H1 (cell line): ENCODE measurements at regions not wholly inside any gene's neighbourhood (a gene's known extent, or its start where the extent isn't known, plus 50 kb on each side); places are given as distances from the start of the nearest gene placed in this dataset.

ENCODE experiments used
- CTCF ChIA-PET: fragments of 300-600 bp; sonication (Branson Sonifier 250); formaldehyde crosslinking; loops from one replicate; lab custom pipeline; 2021; ENCODE audit not compliant: partially characterized antibody; lab: Charles Lee
- POLR2A ChIA-PET: fragments of 300-600 bp; sonication (Branson Sonifier 250); formaldehyde crosslinking; loops from one replicate; lab custom pipeline; 2021; ENCODE audit warnings: inconsistent platforms; ENCODE audit not compliant: partially characterized antibody; lab: Charles Lee
- DNase-seq, 2 experiments: peaks; one replicate each; pipeline versions ENCODE4 v3.0.0 to v3.0.0-alpha.2; 2010 to 2022; ENCODE audit warnings: low spot score in 2 of 2, low read depth in 1 of 2, mixed read lengths in 1 of 2
- FAIRE-seq: peaks from 2 replicates; lab custom pipeline; 2011; peaks lifted over from hg19 to GRCh38; lab: Jason Lieb, UNC
- H2AFZ ChIP-seq: 2 replicates; pipeline ENCODE4 v1.8.1; 2012; ENCODE audit warnings: low read length, inconsistent platforms
- H2AK5ac ChIP-seq: 2 replicates; pipeline ENCODE4 v1.6.1; 2013; ENCODE audit warnings: low read depth, low read length
- H2BK120ac ChIP-seq: replicated peaks from 2 replicates; pipeline ENCODE3; 2013; ENCODE audit warnings: low read depth, low read length, inconsistent platforms
- H2BK12ac ChIP-seq: 2 replicates; pipeline ENCODE4 v1.6.1; 2013; ENCODE audit warnings: low read depth, low read length
- H2BK15ac ChIP-seq: 2 replicates; pipeline ENCODE4 v1.6.1; 2013; ENCODE audit warnings: low read length
- H2BK20ac ChIP-seq: 2 replicates; pipeline ENCODE4 v1.6.1; 2013; ENCODE audit warnings: low read length
- H2BK5ac ChIP-seq: 2 replicates; pipeline ENCODE4 v1.6.1; 2013; ENCODE audit warnings: low read depth, low read length
- H3K14ac ChIP-seq: 2 replicates; pipeline ENCODE4 v1.6.1; 2013; ENCODE audit warnings: inconsistent platforms; ENCODE audit not compliant: insufficient read length
- H3K18ac ChIP-seq: 2 replicates; pipeline ENCODE4 v1.6.1; 2013; ENCODE audit warnings: low read length; ENCODE audit errors: extremely low read depth
- H3K23ac ChIP-seq: 2 replicates; pipeline ENCODE4 v1.6.1; 2013; ENCODE audit warnings: inconsistent platforms; ENCODE audit not compliant: insufficient read length
- H3K23me2 ChIP-seq: 2 replicates; pipeline ENCODE4 v1.6.1; 2013; ENCODE audit warnings: low read depth, low read length
- H3K27ac ChIP-seq: 2 replicates; pipeline ENCODE4 v1.6.1; 2011; ENCODE audit warnings: low read depth, low read length, inconsistent platforms
- H3K27me3 ChIP-seq, 4 experiments: replicated peaks in 1 of 4; 1 replicate in 1 of 4; 2 replicates in 3 of 4; pipeline versions ENCODE4 v1.6.1 to v1.8.1; 2011 to 2013; ENCODE audit warnings: low read length in 3 of 4, mild to moderate bottlenecking in 3 of 4, inconsistent platforms in 2 of 4, mixed read lengths in 2 of 4, moderate library complexity in 1 of 4; ENCODE audit not compliant: control insufficient read depth in 3 of 4, insufficient read depth in 3 of 4; ENCODE audit errors: extremely low read depth in 1 of 4
- H3K36me3 ChIP-seq, 4 experiments: 2 replicates each; pipeline versions ENCODE4 v1.6.1 to v1.8.1; 2011 to 2013; ENCODE audit warnings: mild to moderate bottlenecking in 4 of 4, low read length in 3 of 4, moderate library complexity in 2 of 4, control low read depth in 1 of 4, inconsistent platforms in 1 of 4; ENCODE audit not compliant: insufficient read depth in 4 of 4, control insufficient read depth in 2 of 4
- H3K4ac ChIP-seq: replicated peaks from 2 replicates; pipeline ENCODE3; 2013; ENCODE audit warnings: low read length, low read depth, mixed read lengths, inconsistent platforms; ENCODE audit not compliant: insufficient read length
- H3K4me1 ChIP-seq, 4 experiments: replicated peaks in 1 of 4; 1 replicate in 1 of 4; 2 replicates in 3 of 4; pipeline versions ENCODE4 v1.6.1 to v1.8.1; 2011 to 2013; ENCODE audit warnings: low read length in 3 of 4, inconsistent platforms in 2 of 4, mixed read lengths in 1 of 4; ENCODE audit not compliant: insufficient read depth in 4 of 4, control insufficient read depth in 3 of 4
- H3K4me2 ChIP-seq, 2 experiments: 2 replicates each; pipeline versions ENCODE4 v1.6.1 to v1.8.1; 2011 to 2013; ENCODE audit warnings: low read depth in 2 of 2, low read length in 2 of 2, control low read depth in 1 of 2, inconsistent platforms in 1 of 2, mild to moderate bottlenecking in 1 of 2; ENCODE audit not compliant: insufficient read depth in 1 of 2
- H3K4me3 ChIP-seq, 4 experiments: fragments of 200-600, 300-600 bp in 1 of 4; sonication (generic), shearing (Covaris generic), sonication (Bioruptor Twin) in 1 of 4; 2 replicates each; pipeline versions ENCODE4 v1.5.1 to v1.8.1; 2011 to 2016; ENCODE audit warnings: low read length in 4 of 4, low read depth in 3 of 4, control low read depth in 2 of 4, inconsistent platforms in 2 of 4, mild to moderate bottlenecking in 2 of 4, mixed read lengths in 1 of 4, moderate library complexity in 1 of 4; ENCODE audit not compliant: insufficient read depth in 2 of 4; ENCODE audit errors: extremely low read depth in 1 of 4
- H3K56ac ChIP-seq: replicated peaks from 2 replicates; pipeline ENCODE3; 2013; ENCODE audit warnings: low read depth, mild to moderate bottlenecking, mixed read lengths, low read length, inconsistent platforms; ENCODE audit not compliant: insufficient read length
- H3K79me1 ChIP-seq: 2 replicates; pipeline ENCODE4 v1.6.1; 2013; ENCODE audit warnings: low read depth, low read length, control low read depth
- H3K79me2 ChIP-seq, 2 experiments: 2 replicates each; pipeline versions ENCODE4 v1.6.1 to v1.8.1; 2012 to 2013; ENCODE audit warnings: low read length in 2 of 2, mild to moderate bottlenecking in 2 of 2, inconsistent platforms in 1 of 2; ENCODE audit not compliant: insufficient read depth in 2 of 2, control insufficient read depth in 1 of 2
- H3K9ac ChIP-seq, 4 experiments: replicated peaks in 1 of 4; 1 replicate in 1 of 4; 2 replicates in 3 of 4; pipeline versions ENCODE4 v1.6.1 to v1.8.1; 2011 to 2013; ENCODE audit warnings: low read depth in 3 of 4, low read length in 3 of 4, control low read depth in 2 of 4, mild to moderate bottlenecking in 2 of 4, moderate library complexity in 2 of 4, inconsistent platforms in 1 of 4; ENCODE audit errors: extremely low read depth in 1 of 4
- H3K9me3 ChIP-seq, 2 experiments: 2 replicates each; pipeline versions ENCODE4 v1.6.1 to v1.8.1; 2012 to 2013; ENCODE audit warnings: mild to moderate bottlenecking in 2 of 2, moderate library complexity in 2 of 2, control low read depth in 1 of 2, inconsistent platforms in 1 of 2, low read depth in 1 of 2, low read length in 1 of 2, mixed read lengths in 1 of 2; ENCODE audit not compliant: insufficient read depth in 2 of 2
- H4K20me1 ChIP-seq, 2 experiments: replicated peaks in 1 of 2; 2 replicates each; pipeline versions ENCODE3 to v1.8.1; 2011 to 2013; ENCODE audit warnings: inconsistent platforms in 2 of 2, low read length in 2 of 2, mild to moderate bottlenecking in 1 of 2; ENCODE audit not compliant: insufficient read depth in 2 of 2, control insufficient read depth in 1 of 2
- H4K5ac ChIP-seq: 2 replicates; pipeline ENCODE4 v1.6.1; 2013; ENCODE audit warnings: low read length, low read depth, mixed read lengths, inconsistent platforms; ENCODE audit not compliant: insufficient read length
- H4K8ac ChIP-seq: 2 replicates; pipeline ENCODE4 v1.8.0; 2013; ENCODE audit warnings: mild to moderate bottlenecking, moderate library complexity, low read length, inconsistent platforms; ENCODE audit not compliant: insufficient read depth; ENCODE audit errors: extremely low read depth
- H4K91ac ChIP-seq: replicated peaks from 2 replicates; pipeline ENCODE3; 2013; ENCODE audit warnings: low read length, mixed read lengths, inconsistent platforms; ENCODE audit not compliant: insufficient read length
- CBX5 ChIP-seq: fragments of 300-800, 300-1000 bp; sonication (generic); IDR thresholded peaks from 2 replicates; pipeline ENCODE4 v1.7.1; 2016; ENCODE audit warnings: antibody characterized with exemption, low read length, low read depth
- EZH2 ChIP-seq: fragments of 200-600 bp; sonication (generic); IDR thresholded peaks from 2 replicates; pipeline ENCODE4 v1.7.1; 2012; ENCODE audit warnings: low read depth, mild to moderate bottlenecking, moderate library complexity, low read length, inconsistent platforms; ENCODE audit not compliant: severe bottlenecking
- GTF2F1 ChIP-seq: IDR thresholded peaks from 2 replicates; pipeline ENCODE4 v1.6.1; 2012; ENCODE audit warnings: low read depth, low read length, improper control_type of control experiment, borderline replicate concordance
- HDAC2 ChIP-seq, 2 experiments: fragments of 300-600 bp in 1 of 2; sonication (generic) in 1 of 2; IDR thresholded peaks; 2 replicates each; pipeline ENCODE4 v1.6.1; 2011 to 2012; ENCODE audit warnings: low read depth in 2 of 2, low read length in 2 of 2, mild to moderate bottlenecking in 2 of 2, moderate library complexity in 2 of 2, borderline replicate concordance in 1 of 2, inconsistent platforms in 1 of 2
- HDAC6 ChIP-seq: IDR thresholded peaks from one replicate; pipeline ENCODE4 v1.7.1; 2012; ENCODE audit warnings: low read depth, mild to moderate bottlenecking, inconsistent platforms, low read length, moderate library complexity
- JUN ChIP-seq: IDR thresholded peaks from 2 replicates; pipeline ENCODE4 v1.6.1; 2011; ENCODE audit warnings: low read depth, mild to moderate bottlenecking, improper control_type of control experiment, low read length
- JUND ChIP-seq: IDR thresholded peaks from 2 replicates; pipeline ENCODE4 v1.6.1; 2011; ENCODE audit warnings: mild to moderate bottlenecking, improper control_type of control experiment, low read length
- KDM1A ChIP-seq: fragments of 200-600, 300-600 bp; sonication (generic); IDR thresholded peaks from 2 replicates; pipeline ENCODE4 v1.7.1; 2016; ENCODE audit warnings: mild to moderate bottlenecking, low read length, borderline replicate concordance
- KDM4A ChIP-seq: IDR thresholded peaks from one replicate; pipeline ENCODE4 v1.7.1; 2012; ENCODE audit warnings: low read depth, mild to moderate bottlenecking, moderate library complexity, low read length, inconsistent platforms; ENCODE audit not compliant: severe bottlenecking
- SRF ChIP-seq: IDR thresholded peaks from 2 replicates; pipeline ENCODE4 v1.6.1; 2011; ENCODE audit warnings: mild to moderate bottlenecking, low read depth, low read length, moderate library complexity
- WGBS, 2 experiments: shearing (Covaris generic) in 1 of 2; methylation state at CpG; one replicate each; pipeline versions ENCODE4 v1.1.6 to v1.1.7; 2013 to 2015; ENCODE audit warnings: low lambda C conversion rate in 2 of 2, mixed read lengths in 2 of 2, inconsistent platforms in 1 of 2, low coverage in 1 of 2, missing lambda C conversion rate in 1 of 2; ENCODE audit not compliant: insufficient replicate concordance in 2 of 2, insufficient coverage in 1 of 2, insufficient read length in 1 of 2; ENCODE audit errors: extremely low coverage in 1 of 2, missing lambda C conversion rate in 1 of 2; 5-methylcytosine and 5-hydroxymethylcytosine counted together
- TF ChIP-seq, protein P1 (sequence below): IDR thresholded peaks from 2 replicates; pipeline ENCODE4 v1.6.1; 2012; ENCODE audit warnings: low read length, inconsistent platforms
- TF ChIP-seq, protein P2 (sequence below): IDR thresholded peaks from 2 replicates; pipeline ENCODE4 v1.6.1; 2011; ENCODE audit warnings: low read length, improper control_type of control experiment

DNA sequence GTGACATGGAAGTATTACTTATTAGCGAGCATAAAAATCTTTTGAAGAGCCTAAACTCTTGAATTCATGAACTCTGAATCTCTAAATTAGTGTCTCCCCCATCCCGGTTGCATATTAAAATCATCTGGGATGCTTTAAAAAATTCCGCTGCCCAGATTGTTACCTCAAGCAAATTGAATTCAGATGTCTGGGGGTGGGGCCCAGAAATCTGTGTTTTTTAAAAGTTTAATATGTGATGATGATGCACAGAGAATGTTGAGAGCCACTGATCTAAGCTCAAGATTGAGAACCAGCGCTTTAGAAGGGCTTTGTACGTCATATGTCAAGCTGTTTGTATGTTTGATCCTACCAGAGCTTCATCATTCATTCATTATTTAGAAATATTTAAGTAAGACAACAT lies 446.8 kb downstream of the NUF2 start:
- H3K4ac ChIP-seq: no peak overlapping the region
- no peak overlapping the region for H3K56ac ChIP-seq
- no peak overlapping the region for H2BK20ac ChIP-seq
- H2BK120ac ChIP-seq: no peak overlapping the region
- H3K23me2 ChIP-seq: no peaks in the 10 kb centered on the region
- no peaks in the 10 kb centered on the region for H3K9me3 ChIP-seq
- no peaks in the 10 kb centered on the region for H3K36me3 ChIP-seq
- DNase-seq: no peak
- H3K9ac ChIP-seq: no peak overlapping the region
- H3K79me2 ChIP-seq: no peaks in the 10 kb centered on the region
- H2BK15ac ChIP-seq: no peak overlapping the region
- ChIA-PET POLR2A (no interaction called here), CTCF (interaction anchor here (0.7 kb wide), 1 partner anchor 68 kb away, joined by 3 read pairs; no protein-coding TSS in a partner anchor)
- H3K27me3 ChIP-seq: no peaks in the 10 kb centered on the region; a peak in 1 of 7 replicates
- no peak overlapping the region for H2AK5ac ChIP-seq
- H3K23ac ChIP-seq: no peak overlapping the region
- no peak for FAIRE-seq
- no peak overlapping the region for H3K4me3 ChIP-seq
- no peaks in the 10 kb centered on the region for H4K20me1 ChIP-seq
- no peak overlapping the region for H2BK5ac ChIP-seq
- H4K8ac ChIP-seq: no peak overlapping the region
- H4K91ac ChIP-seq: no peak overlapping the region
- no peak overlapping the region for H3K27ac ChIP-seq
- no peaks in the 10 kb centered on the region for H3K4me1 ChIP-seq
- no peak overlapping the region for H3K14ac ChIP-seq
- no peak overlapping the region for H4K5ac ChIP-seq
- 96% methylated on average over 5 of the region's 5 CpGs; no CpG with 5 or more reads in 1 of the 2 experiments for WGBS, 2 experiments
- no peak overlapping the region for H2BK12ac ChIP-seq
- no peak overlapping the region for H3K18ac ChIP-seq
- no peak overlapping the region for H3K4me2 ChIP-seq
- H3K79me1 ChIP-seq: no peaks in the 10 kb centered on the region
- no peak overlapping the region for H2AFZ ChIP-seq
- TF ChIP-seq, protein P1, sequence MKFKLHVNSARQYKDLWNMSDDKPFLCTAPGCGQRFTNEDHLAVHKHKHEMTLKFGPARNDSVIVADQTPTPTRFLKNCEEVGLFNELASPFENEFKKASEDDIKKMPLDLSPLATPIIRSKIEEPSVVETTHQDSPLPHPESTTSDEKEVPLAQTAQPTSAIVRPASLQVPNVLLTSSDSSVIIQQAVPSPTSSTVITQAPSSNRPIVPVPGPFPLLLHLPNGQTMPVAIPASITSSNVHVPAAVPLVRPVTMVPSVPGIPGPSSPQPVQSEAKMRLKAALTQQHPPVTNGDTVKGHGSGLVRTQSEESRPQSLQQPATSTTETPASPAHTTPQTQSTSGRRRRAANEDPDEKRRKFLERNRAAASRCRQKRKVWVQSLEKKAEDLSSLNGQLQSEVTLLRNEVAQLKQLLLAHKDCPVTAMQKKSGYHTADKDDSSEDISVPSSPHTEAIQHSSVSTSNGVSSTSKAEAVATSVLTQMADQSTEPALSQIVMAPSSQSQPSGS: no peak
- no peak for TF ChIP-seq HDAC2 (IDR thresholded peaks at IDR 0.05; ENCODE audit: borderline replicate concordance in 1 of 2, low read depth in 2 of 2, low read length in 2 of 2)
- no peak for TF ChIP-seq GTF2F1
- no peak for TF ChIP-seq JUND
- no peak for TF ChIP-seq EZH2
- no peak for TF ChIP-seq KDM1A
- TF ChIP-seq, protein P2, sequence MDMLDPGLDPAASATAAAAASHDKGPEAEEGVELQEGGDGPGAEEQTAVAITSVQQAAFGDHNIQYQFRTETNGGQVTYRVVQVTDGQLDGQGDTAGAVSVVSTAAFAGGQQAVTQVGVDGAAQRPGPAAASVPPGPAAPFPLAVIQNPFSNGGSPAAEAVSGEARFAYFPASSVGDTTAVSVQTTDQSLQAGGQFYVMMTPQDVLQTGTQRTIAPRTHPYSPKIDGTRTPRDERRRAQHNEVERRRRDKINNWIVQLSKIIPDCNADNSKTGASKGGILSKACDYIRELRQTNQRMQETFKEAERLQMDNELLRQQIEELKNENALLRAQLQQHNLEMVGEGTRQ: no peak
- TF ChIP-seq HDAC6: no peak
- TF ChIP-seq KDM4A: no peak
- no peak for TF ChIP-seq CBX5
- no peak for TF ChIP-seq JUN
- TF ChIP-seq SRF: no peak
